Medulla oblongata (tissue), 1 donor: ENCODE measurements at regions not wholly inside any gene's neighbourhood (a gene's known extent, or its start where the extent isn't known, plus 50 kb on each side); places are given as distances from the start of the nearest gene placed in this dataset.
"Not testable (repeated sequence)": the region's sequence is repeated elsewhere in the genome, so short reads cannot be mapped to it uniquely, and the experiment has no call there.

Experiments used
- DNase-seq: peaks from one replicate; pipeline ENCODE4 v3.0.0-alpha.2; 2015; ENCODE audit errors: extremely low spot score

DNA sequence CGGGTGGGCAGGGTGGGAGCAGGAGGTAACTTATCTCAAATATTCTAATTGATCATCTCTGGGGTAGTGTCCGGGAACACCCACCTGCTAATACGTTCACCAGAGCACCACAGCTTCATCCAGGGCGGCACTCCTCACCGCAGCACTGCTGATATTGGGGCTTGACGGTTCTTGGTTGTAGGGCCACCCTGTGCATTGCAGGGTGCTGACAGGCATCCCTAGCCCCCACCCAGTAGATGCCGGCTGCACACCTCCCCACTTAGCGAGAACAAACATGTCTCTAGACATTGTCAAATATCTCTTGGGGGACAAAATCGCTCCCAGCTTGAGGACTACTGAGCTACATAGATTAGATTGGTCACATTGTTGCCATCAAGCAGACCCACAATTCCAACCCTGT lies 73.9 kb upstream of the WASF3 start:
- no peak for DNase-seq

DNA sequence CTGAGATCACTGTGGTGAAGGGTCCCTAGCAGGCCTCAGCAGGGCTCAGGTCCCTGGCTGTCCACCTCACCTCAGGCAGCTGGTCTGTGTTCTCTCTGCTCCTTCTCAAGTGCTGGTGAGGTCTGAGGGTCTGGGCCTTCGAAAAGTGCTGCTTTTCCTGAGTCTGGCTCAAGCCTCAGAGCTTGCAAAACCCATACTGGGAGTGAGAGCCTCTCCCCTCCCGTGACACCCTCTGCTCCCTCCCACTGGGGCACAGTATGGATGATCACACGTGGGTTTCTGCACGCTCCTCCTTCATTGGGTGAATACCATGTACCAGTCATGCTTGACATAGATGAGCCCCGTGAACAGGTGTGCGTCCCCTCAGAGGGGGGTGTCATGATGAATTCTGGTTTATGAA lies 73.3 kb upstream of the WASF3 start:
- no peak for DNase-seq

DNA sequence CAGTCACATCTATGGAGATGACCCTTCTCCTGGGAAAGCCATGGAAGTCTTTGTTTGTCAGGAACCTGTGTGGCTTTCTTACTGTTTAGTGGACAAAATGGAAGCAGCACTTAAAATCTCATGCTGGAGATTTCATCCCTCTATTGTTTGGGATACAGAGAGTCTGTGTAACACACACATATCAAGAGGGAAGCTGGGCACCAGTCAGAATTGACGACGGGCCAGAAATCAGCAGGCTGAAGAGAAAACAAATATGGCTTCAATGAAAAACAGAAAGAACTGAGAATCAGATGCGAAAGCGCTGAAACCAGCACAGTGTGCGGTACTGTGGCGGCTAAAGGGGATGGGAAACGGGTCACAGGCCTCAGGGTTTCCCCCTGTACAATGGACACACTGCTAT lies 72.2 kb upstream of the WASF3 start:
- peak; percentile 38 for DNase-seq

DNA sequence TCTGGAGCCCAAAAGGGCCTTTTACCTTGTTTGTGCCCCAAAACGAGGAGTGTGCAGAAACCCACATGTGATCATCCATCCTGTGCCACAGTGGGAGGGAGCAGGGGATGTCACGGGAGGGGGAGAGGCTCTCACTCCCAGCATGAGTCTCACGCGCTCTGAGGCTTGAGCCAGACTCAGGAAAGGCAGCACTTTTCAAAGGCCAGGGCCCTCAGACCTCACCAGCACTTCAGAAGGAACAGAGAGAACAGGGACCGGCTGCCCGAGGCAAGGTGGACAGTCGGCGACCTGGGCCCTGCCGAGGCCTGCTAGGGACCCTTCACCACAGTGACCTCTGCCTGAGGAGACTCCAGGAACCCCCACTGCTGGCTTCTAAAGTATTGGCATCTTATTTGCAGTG lies 71.7 kb upstream of the WASF3 start:
- DNase-seq, result peak; percentile 35

DNA sequence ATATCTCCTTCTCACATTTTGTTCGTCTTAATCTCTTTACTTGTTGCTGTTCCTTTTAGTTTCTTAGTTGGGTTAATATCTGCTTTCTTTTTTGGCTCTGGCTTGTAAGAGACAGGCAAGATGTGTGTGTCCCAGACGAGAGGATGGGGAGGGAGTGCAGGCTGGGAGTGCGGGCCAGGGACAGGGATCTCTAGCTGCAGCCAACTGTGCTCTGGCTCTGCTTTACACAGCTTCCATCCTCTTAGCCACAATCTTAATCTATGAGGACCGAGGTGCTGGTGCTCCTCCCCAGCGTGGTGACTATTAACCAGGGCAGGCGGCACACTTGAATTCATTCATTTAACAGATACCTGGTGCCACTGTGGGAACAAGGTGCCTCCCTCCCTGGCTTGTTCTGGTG lies 70.9 kb upstream of the WASF3 start:
- no peak for DNase-seq

DNA sequence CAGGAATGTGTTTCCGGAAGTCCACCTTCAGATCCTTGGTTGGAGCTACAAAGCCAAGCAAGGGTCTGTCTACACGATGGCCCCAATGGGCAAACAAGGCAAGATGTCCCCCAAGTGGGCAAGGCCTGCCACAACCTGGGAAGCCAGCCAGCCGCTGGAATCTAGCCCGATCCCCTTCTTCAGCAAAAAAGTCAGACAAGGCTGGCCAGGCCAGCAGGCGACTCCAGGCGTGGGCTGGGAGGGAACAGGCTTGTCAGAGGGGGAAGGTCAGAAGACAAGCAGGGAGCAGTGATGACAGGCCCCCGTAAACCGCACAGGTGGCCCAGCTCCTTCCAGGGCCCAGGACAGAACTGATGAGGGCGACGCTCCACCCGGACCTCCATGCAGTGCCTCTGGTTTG lies 69.7 kb upstream of the WASF3 start:
- no peak for DNase-seq

DNA sequence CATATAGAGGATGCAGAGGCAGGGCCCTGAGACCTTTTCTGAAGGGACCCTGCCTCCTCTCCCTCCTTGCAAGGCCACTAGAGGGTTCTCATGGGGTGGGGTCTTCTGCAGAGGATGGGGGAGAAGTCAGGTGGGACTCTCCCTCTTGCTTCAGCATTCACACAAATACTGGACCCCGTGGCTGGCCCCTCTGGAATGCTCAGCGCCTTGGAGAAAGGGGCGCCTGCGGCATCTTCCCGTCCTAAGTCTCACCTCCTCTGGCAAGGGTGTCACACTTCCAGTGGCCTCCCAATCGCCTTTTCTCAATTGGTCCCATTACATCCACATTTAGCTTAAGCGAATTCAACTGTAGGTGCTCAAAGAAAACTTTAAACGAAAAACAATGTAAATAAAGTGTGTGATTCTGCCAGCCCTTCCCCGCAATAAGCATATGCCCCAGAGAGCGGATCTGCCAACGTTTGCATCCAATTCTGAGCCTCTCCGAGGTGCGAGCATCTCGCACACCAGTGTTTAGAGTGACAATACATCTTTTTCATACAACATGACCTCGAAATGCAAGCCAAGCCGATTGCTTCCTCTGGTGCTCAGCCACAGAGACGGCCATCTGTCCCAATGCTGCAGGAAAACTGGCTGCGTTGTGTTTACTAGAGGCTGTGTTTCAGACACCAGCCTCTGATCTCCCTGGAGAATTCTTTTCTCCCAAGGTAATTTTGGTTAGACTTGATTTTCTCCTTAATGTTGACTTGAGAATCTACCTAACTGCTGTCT lies 69.1 kb upstream of the WASF3 start:
- no peak for DNase-seq

DNA sequence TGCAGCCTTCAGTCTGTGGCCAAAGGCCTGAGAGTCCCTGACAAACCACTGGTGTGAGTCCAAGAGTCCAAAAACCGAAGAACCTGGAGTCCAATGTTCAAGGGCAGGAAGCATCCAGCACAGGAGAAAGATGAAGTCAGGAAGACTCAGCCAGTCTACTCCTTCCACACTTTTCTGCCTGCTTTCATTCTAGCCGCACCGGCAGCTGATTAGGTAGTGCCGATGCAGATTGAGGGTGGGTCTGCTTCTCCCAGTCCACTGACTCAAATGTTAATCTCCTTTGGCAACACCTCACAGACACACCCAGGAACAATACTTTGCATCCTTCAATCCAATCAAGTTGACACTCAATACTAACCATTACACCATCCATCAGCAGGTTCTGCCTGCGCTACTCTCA lies 65.2 kb upstream of the WASF3 start:
- not testable (repeated sequence) for DNase-seq

DNA sequence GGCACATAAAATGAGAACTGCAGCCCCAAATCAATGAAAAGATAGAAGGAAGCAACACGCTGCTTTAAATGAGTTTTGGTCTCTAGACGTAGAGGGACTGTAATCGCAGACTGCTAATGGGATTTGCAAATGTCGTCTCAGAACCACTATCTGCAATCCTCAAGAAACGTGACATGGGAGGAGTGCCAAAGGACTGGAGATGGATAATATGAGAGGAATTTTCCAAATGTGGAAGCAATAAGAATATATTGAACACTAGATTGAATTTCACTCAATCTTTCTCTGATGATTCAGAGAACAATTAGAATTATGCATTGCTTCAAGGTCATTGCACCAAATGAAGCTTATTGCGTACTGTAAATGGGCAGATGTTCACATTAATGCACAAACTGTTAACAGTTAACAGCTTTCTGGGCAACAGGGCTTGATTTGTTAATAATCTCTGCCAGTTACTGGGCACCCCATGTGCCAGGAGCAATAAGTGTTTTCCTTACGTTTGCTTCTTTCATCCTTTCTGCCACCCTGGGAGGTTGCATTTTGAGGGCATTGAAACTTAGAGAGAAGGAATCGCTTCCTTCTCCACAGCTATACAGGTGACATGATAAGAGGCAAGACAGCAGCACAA lies 62.8 kb upstream of the WASF3 start:
- DNase-seq, result no peak

DNA sequence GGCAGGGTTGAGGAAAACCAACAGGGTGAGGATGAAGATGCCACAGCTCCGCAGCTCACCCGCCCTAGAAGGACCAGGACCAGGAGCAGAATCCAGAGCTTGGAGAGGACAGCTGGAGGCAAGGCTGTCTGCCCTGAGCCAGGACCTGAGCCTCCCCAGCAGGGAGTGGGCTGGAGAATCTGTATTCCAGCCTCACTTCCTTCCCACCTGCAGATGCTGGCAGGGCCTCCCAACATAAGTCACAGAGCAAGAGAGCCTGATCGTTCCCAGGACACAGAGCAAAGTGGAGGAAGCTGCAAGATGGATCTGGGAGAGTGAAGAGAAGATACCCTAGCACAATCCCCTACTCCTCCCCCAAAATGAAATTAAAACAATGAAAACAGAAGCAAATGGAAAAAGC lies 61.7 kb upstream of the WASF3 start:
- no peak for DNase-seq

DNA sequence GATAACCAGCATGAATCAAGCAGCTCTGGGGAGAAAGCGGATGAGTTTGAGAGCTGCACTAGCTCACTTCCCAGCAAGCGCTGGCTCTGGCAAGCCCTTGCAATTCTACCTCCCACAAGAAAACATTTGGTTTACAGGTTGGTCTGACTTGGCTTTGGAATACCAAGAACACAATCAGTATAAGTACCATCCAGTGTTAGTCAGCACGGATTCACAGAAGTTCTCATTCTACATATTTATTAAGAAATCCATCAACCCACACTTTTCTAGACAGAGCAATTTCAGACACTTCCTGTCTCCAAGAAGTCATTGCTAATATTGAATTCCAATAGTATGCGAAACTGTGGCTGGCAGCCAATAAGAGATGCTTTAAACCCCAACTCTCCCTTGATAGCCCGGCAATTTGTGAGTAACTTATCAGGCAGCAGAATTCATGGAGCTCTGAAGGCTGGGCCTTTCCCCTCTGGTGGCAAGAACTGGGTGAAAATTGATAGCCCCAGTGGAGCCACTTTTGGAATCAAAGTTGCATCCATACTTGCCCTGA lies 59.4 kb upstream of the WASF3 start:
- DNase-seq, result no peak

DNA sequence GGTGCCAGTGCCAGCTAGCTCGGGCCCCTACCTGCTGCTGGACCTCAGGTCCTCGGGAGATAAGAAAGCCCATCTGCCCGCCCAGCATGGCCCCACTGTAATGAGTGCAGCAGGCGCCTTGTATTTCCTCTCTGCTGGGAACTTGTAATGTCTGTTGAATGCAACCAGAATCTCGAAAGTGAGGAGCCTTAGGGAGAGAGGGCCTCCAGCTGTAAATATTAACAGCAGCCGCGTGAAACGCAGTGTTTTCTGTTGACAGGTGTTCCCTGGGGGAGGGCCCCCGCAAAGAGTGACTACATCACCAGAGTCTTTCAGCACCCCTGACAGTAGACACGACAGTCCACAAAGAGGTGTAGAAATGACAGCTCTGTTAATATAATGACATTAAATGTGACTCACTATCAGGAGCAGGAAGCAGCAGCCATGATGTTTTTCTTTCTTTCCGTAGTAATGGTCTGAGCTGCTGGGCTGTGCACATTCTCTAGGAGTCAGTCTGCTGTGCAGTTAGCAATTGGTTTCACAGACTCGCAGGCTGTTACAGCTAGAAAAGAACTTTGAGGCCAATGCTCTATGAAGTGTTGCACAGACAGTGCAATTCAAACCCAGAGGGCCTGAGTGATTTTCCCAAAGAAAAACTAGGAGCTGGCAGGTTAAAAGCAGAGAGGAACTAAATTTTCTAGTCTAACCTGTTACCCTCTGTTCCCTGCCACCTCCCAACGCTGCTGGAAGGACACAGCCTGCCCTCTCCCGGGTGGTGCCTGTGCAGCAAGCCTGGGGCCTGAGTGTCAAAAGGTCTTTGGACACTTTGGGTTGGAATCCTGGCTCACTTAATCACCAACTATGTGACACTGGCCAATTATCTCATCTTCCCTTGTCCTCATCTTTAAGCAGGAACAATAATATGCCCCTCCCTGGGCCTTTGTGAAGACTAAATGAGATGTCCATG lies 58.6 kb upstream of the WASF3 start:
- DNase-seq, result no peak

DNA sequence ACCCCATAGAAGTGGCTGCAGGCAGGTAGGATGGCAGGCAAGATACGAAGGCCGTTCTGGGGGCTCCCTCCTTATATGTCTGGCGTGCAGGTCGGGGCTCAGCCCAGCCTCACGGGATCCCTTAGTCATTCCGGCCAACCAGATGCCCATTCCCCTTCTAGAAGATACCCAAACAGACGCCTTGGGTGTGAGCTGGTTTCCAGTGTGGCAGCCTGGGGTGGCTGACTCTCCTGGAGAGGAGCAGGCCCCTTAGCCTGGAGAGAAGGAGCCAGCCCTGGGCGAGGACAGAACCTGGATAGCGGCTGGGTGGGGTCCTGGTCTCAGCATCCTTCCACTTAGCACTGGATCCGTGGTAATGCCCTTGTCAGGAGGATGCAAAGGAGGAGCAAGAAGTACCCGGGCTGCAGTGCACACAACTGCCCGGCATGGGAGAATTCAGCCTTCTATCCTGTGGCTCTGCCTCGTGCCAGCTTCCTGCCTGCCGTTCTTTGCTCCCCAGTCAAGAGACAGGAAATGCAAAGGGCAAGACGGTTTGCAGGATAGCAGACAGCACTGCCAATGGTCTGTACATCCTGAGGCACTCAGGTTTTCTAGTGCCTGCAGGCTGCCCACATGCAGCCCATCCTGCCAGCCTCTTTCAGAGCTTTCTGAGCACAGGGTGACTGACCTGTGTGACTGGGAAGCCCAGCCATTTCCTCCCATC lies 56.7 kb upstream of the WASF3 start:
- DNase-seq, result no peak

DNA sequence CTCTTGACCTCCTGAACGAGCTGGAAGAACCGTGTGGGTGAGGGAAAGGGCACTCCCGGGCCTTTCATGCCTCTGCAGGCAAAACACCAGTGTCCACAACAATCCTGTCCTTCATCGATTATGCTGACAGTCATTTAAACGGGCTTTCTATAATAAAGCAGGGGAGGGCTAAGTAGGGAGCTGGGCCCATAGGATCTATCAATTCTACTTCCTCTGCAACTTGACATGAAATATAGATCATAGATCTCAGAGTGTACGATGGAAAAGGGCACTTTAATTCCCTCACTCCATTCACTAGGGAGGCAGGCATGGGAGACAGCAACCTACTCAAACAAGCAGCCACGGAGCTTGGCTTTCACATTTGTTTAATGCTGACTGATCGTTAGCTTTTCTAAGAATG lies 55.8 kb upstream of the WASF3 start:
- no peak for DNase-seq

DNA sequence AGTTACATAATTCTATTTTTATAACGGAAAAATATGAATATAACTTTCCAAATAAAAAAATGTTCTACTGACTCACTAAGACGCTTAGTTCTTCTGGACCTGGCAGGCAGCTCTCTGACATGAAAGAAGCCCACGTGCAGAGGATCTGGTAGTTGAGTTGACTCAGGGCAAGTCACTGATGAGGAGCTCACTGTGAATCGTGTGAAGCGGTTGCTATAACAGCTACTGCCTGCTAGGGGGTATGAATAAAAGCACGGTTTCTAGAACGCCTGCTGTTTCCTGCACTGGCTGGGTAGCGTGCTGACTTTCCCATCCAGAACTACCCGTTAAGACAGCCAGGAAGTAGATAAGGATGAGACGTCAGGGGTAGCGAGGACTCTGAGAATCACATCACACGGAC lies 54.7 kb upstream of the WASF3 start:
- no peak for DNase-seq

DNA sequence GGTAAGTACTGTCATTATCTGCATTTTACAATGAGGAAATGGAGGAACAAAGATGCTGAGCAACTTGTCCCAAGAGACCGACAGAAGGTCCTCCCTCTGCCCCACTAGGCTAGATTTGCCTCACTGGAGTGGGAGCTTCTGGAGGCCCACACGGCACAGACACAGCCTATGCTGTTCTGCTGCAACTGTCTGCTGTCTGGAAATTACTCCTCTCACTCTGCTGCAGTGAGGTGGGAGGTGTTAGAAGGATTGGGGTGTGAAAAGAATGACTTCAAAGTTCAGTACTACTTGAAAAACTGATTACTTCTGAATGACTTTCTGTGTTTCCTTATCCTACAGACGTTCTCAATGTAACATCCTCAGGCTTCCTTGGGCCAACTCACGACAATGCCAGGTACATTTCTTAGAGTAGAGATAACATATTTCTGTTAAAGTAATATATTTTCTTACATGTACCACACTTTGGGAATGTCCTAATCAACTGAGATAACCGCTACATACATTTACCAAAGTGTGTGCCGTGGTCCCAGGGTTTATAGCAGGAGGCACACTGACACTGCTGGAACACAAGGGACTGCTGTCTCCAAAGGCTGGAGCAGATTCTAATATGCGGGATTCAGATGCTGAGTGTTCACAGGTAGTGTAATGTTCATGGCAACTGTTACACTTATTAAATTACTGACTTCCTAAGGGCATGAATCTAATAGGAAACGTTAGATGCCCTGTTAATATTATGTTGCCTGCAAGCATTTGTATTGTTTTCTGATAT lies 53.5 kb upstream of the WASF3 start:
- DNase-seq, result no peak
